Sigmoid colon (tissue), 6 donors: ENCODE measurements at regions not wholly inside any gene's neighbourhood (a gene's known extent, or its start where the extent isn't known, plus 50 kb on each side); places are given as distances from the start of the nearest gene placed in this dataset.

Experiments
- DNase-seq: peaks from one replicate; pipeline ENCODE4 v3.0.0-alpha.2; 2019
- H3K27ac ChIP-seq, 4 donors: fragments of 200-600 bp; sonication (generic); one replicate each; pipeline ENCODE4 v1.5.1; 2016 to 2019; ENCODE audit warnings: mild to moderate bottlenecking in 1 of 4
- H3K27me3 ChIP-seq, 3 donors: fragments of 200-600 bp; sonication (generic); one replicate each; pipeline ENCODE4 v1.5.1; 2019; ENCODE audit warnings: mild to moderate bottlenecking in 1 of 3
- H3K36me3 ChIP-seq, 4 donors: fragments of 200-600 bp; sonication (generic); one replicate each; pipeline ENCODE4 v1.5.1; 2016 to 2019
- H3K4me1 ChIP-seq, 4 donors: fragments of 200-600 bp; sonication (generic); one replicate each; pipeline ENCODE4 v1.5.1; 2017 to 2019
- H3K4me3 ChIP-seq, 4 donors: fragments of 200-600 bp; sonication (generic); one replicate each; pipeline ENCODE4 v1.5.1; 2017 to 2019; ENCODE audit warnings: mild to moderate bottlenecking in 2 of 4, moderate library complexity in 1 of 4
- H3K9me3 ChIP-seq, 4 donors: fragments of 200-600 bp in 3 of 4; sonication (generic) in 3 of 4; one replicate each; pipeline versions ENCODE4 v1.5.1 to v1.6.1; 2013 to 2019
- CTCF ChIP-seq, 4 experiments: fragments of 450-650 bp in 3 of 4; fragments of 200-600 bp in 1 of 4; IDR thresholded peaks; one replicate each; pipeline ENCODE4 v1.5.1; 2016 to 2019; ENCODE audit warnings: antibody characterized with exemption in 4 of 4, mild to moderate bottlenecking in 3 of 4, moderate library complexity in 2 of 4
- EP300 ChIP-seq, 4 donors: sonication (generic); formaldehyde crosslinking; IDR thresholded peaks; one replicate each; pipeline ENCODE4 v1.6.1; 2017; ENCODE audit warnings: antibody characterized with exemption in 4 of 4
- POLR2A ChIP-seq, 2 donors: fragments of 450-650 bp; IDR thresholded peaks; one replicate each; pipeline ENCODE4 v1.6.1; 2016; ENCODE audit warnings: antibody characterized with exemption in 2 of 2, mild to moderate bottlenecking in 2 of 2, moderate library complexity in 2 of 2
- POLR2AphosphoS5 ChIP-seq, 4 donors: sonication (generic); formaldehyde crosslinking; IDR thresholded peaks; one replicate each; pipeline ENCODE4 v1.6.1; 2017; ENCODE audit warnings: antibody characterized with exemption in 4 of 4
- WGBS, 2 donors: extraction: QIAGEN DNeasy Blood & Tissue Kit; methylation state at CpG; one replicate each; pipeline ENCODE4 v1.1.7; 2013; 5-methylcytosine and 5-hydroxymethylcytosine counted together
- intact Hi-C: fragments of 100-400 bp; cut with DNase I; formaldehyde crosslinking; loops from one replicate; pipeline ENCODE4 v1.15.1; 2023
- donor health status: healthy with polysubstance abuse.
- donor health status: healthy.

- intact Hi-C loops, result no loop called here
- Histone ChIP-seq H3K4me1 (peaks cover 0 to 17% (median 11%) of the 10 kb centered on the region in 4 donors), H3K27ac (no peak overlapping the region), H3K27me3 (no peaks in the 10 kb centered on the region), H3K9me3 (no peaks in the 10 kb centered on the region), H3K4me3 (no peak overlapping the region), H3K36me3 (no peaks in the 10 kb centered on the region)
- TF ChIP-seq POLR2A (IDR thresholded peaks at IDR 0.05), result no peak
- WGBS, 2 donors, result 91 to 93% methylated on average over 7 of the region's 7 CpGs
- DNase-seq, result no peak
Observed at GRCh38 chr5:159449925-159450324, 119.6 kb upstream of the IL12B start.

GRCh38 chr5:159450417-159450816 lies 120.1 kb upstream of the IL12B start:
- Histone ChIP-seq H3K36me3 (no peaks in the 10 kb centered on the region), H3K27ac (peak overlapping the region in 1 of 4 donors; percentile 61), H3K9me3 (no peaks in the 10 kb centered on the region), H3K27me3 (no peaks in the 10 kb centered on the region), H3K4me1 (peaks cover 0 to 17% (median 11%) of the 10 kb centered on the region in 4 donors), H3K4me3 (no peak overlapping the region)
- 90 to 95% methylated on average over 4 of the region's 4 CpGs for WGBS, 2 donors
- intact Hi-C loops, result no loop called here
- TF ChIP-seq POLR2AphosphoS5 (IDR thresholded peaks at IDR 0.05) (no peak), CTCF (IDR thresholded peaks at IDR 0.05) (no peak), POLR2A (IDR thresholded peaks at IDR 0.05) (no peak), EP300 (IDR thresholded peaks at IDR 0.05) (no peak)
- no peak for DNase-seq

DNA sequence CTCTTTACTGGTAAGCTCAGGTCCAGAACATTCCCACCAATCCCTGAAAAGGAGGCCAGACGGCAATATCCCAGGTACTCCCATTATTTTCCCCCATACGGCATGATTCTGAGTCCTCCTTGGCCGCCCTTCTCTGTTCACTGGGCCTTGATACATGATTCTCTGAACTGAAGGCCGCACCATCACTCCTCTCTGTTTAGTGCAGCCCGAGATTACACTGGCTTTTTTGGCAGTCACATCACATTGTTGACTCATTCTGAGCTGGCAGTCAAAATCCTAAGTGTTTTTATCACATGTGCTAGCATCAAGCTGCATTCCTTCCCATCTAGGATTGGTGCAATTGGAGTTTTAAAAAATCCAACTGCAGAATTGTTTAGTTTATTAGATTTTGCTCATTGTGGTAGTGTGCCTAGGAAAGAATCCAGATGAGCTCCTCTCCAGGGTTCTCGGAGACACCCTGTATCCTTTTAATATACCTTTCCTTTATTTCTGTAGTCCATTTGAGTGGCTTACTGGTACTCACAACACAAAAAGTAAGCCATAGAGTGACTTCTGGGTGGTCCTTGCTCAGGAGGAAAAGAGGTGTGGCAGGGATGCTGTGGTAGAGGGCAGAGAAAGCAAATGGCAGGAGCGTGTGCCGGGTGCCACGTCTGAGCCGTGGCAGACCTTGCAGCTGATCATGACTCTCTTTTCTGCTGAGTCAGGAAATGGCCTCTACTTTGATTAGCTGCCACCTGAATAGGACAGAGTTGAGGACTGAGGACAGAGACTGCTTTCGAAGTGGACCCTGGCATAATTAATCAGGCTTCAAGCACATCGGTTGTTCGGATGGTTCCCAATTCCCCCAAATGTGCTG lies 121.1 kb upstream of the IL12B start:
- Histone ChIP-seq H3K4me1 (peaks cover 0 to 17% (median 11%) of the 10 kb centered on the region in 4 donors), H3K27ac (peak overlapping the region; percentile 12 to 61 (median 40)), H3K27me3 (no peaks in the 10 kb centered on the region), H3K4me3 (no peak overlapping the region), H3K36me3 (no peaks in the 10 kb centered on the region), H3K9me3 (no peaks in the 10 kb centered on the region)
- TF ChIP-seq POLR2AphosphoS5 (IDR thresholded peaks at IDR 0.05), result peak in 2 of 4 donors; percentile 31 to 50
- TF ChIP-seq EP300 (IDR thresholded peaks at IDR 0.05), result no peak
- intact Hi-C loops, result no loop called here
- 85 to 86% methylated on average over 13 of the region's 13 CpGs for WGBS, 2 donors
- peak; percentile 76 for DNase-seq

DNA sequence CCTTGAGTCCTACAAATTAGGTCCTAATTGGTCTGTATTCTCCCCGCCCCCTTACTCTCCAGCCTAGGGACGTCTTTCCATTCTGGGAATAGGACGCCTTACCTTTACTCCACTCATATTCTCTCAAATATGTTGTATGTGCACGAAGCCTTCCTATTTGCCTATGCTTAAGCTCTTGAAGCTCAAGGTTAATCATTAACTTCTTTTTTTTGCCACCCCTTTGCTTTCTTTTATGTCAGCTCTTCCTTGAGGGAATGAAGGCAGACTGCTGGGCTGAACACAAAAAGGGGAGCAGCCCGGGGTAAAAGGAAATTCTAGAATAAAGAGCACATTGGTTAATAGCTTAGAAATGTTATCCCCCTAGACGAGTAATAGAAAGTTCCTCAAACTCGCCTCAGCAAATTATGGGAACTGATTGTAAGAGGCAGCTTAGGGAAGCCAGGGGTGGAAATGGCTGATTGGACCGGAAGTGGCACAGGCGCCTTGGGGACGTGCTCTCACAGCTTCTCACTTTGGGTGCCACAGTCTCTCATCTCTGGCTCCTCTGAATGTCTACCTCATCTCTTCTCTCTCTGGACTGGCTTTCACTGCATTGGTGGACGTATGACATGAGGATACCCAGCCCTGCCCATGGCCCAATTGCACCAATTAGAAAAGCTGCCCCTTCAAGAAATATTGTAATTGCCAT lies 122.3 kb upstream of the IL12B start:
- TF ChIP-seq POLR2AphosphoS5 (IDR thresholded peaks at IDR 0.05) (no peak), POLR2A (IDR thresholded peaks at IDR 0.05) (no peak), EP300 (IDR thresholded peaks at IDR 0.05) (no peak), CTCF (IDR thresholded peaks at IDR 0.05) (no peak)
- no peaks in the 10 kb centered on the region for H3K27me3 ChIP-seq
- WGBS, 2 donors, result 46 to 83% methylated on average over 11 of the region's 11 CpGs
- no peak overlapping the region for H3K4me3 ChIP-seq
- H3K9me3 ChIP-seq, result no peaks in the 10 kb centered on the region
- H3K36me3 ChIP-seq, result no peaks in the 10 kb centered on the region
- H3K27ac ChIP-seq, result no peak overlapping the region
- intact Hi-C loops, result no loop called here
- no peak for DNase-seq
- peaks cover 0 to 17% (median 11%) of the 10 kb centered on the region in 4 donors for H3K4me1 ChIP-seq

DNA sequence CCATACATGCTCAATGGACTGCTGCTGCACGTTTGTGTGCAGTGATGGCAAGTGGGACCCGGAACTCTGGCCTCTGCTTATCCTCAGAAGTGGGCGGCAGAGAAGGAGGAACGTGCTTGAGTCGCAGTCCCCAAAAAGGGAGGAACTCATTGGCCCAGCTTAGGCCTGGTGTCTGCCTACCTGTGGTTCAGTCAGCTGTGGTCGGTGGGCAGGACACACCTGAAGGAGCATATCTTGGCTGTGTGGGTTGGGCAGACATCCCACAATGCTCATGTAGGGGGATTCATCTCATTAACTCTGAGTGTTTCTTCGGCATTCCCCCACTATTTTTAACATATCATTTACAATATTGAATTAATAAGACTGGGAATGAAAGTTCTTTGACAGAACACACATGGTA lies 122.9 kb upstream of the IL12B start:
- Histone ChIP-seq H3K27ac (no peak overlapping the region), H3K9me3 (no peaks in the 10 kb centered on the region), H3K4me3 (no peak overlapping the region), H3K36me3 (no peaks in the 10 kb centered on the region), H3K4me1 (peaks cover 0 to 17% (median 11%) of the 10 kb centered on the region in 4 donors), H3K27me3 (no peaks in the 10 kb centered on the region)
- TF ChIP-seq EP300 (IDR thresholded peaks at IDR 0.05), result no peak
- no peak for TF ChIP-seq POLR2AphosphoS5 (IDR thresholded peaks at IDR 0.05)
- TF ChIP-seq CTCF (IDR thresholded peaks at IDR 0.05), result no peak
- TF ChIP-seq POLR2A (IDR thresholded peaks at IDR 0.05), result no peak
- no peak for DNase-seq
- intact Hi-C loops, result no loop called here
- 76 to 86% methylated on average over 7 of the region's 7 CpGs for WGBS, 2 donors
